AML-193 (cell line): ENCODE measurements at regions not wholly inside any gene's neighbourhood (a gene's known extent, or its start where the extent isn't known, plus 50 kb on each side); places are given as distances from the start of the nearest gene placed in this dataset.

Source experiments
- DNase-seq, 2 experiments: peaks; one replicate each; lab custom pipeline; 2025; lab: John Stamatoyannopoulos, UW

- DNase-seq = no peak
Measured at GRCh38 chr21:36532769-36533467, 53.0 kb upstream of the CLDN14 start.

GRCh38 chr21:36533468-36533848 lies 53.5 kb upstream of the CLDN14 start:
- DNase-seq = no peak

DNA sequence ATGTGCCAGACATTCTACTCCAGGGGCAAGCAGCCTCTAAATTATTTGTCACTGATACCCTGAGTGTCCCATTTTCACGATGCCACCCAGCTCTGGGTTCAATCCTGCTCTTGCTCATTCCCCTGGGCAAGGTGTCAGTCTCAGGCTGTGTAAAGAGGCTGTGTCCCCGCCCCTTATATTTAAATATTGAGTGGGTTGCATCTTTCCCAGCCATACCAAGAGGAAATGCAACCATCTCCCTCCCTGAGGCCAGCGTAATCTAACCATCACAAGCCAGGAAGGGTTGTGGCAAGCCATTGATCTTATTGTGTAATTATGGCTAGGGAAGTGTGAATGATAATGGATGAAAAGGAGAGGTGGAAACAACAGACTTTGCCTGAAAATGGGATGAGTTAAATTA lies 54.7 kb upstream of the CLDN14 start:
- DNase-seq = no peak

GRCh38 chr21:36535618-36536241 lies 55.8 kb upstream of the CLDN14 start:
- no peak for DNase-seq

GRCh38 chr21:36538761-36539160 lies 58.8 kb upstream of the CLDN14 start:
- no peak for DNase-seq

DNA sequence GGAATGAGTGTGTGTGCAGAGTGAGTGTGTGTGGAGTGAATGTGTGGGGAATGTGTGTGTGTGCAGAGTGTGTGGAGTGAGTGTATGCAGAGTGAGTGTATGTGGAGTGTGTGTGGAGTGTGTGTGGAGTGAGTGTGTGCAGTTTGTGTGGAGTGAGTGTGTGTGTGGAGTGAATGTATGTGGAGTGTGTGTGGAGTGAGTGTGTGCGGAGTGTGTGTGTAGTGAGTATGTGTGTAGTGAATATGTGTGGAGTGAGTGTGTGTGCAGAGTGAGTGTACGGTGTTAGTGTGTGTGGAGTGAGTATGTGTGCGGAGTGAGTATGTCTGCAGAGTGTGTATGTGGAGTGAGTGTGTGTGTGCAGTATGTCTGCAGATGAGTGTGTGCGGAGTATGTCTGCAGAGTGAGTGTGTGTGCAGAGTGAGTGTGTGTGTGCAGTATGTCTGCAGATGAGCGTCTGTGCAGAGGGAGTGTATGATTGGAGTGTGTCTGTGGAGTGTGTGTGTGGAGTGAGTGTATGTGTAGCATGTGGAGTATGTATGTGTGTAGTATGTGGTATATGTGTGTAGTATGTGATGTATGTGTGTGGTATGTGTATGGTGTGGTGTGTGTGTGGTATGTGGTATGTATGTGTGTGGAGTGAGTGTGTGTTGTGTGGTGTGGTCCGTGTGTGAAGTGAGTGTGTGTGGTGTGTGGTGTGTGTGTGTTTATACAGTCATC lies 59.7 kb upstream of the CLDN14 start:
- DNase-seq = no peak

- no peak for DNase-seq
Measured at GRCh38 chr21:36540700-36541099, 60.8 kb upstream of the CLDN14 start.

GRCh38 chr21:36541721-36542139 lies 61.8 kb upstream of the CLDN14 start:
- no peak for DNase-seq

DNA sequence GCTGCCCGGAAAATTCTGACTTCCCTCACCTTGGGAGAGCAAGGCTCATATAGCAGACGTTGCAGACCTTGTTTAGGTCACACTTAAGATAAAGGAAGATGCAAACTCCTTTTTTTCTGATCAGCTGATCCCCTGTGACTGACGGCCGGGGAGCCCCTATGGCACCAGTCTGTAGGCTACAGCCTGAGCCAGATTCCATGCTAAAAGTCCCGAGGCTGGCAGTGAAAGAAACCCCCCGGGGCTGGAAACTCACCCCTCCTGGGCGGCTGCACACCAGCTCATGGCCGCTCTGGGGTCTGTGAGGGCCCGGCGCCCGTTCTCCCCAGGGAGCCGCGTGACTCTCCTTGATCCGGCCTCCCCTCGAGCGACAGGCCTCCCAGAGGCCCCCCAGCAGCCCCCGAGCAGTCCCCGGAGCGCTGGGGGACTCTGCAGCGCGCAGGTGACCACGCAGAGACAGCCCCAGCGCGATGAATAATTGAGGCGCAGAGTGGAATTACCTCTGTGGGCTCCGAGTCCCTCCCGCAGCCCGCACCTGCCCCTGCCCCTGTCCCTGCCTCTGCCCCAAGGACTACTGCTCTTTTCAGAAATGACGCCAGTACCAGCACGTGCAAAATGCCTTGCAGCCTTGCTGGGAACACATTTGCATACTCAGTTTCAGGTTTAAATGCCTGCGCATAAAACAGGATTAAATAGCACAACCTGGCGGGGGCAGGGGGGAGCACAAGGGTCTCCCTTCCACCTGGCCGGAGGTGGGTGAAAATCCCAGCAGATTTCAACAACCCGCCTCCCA lies 62.6 kb upstream of the CLDN14 start:
- no peak for DNase-seq

DNA sequence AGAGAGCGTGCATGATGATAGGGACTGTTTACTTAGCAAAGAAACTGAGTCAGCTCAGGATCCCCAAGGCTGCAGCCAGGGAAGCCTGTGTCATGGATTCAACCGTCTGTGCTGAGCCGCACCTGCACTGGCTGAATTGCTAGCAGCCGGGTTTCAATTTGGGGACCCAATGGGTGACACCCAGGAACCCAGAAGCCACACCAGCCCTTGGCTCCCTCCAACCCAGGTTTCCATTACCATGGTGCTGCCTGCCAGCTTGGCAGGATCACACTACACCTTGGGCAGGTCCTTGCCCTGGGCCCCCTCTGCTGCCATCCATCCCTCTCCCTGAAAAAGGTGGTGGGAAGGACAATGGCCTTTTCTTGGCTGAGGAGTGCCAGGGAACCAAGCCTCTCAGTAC lies 64.0 kb upstream of the CLDN14 start:
- no peak for DNase-seq

GRCh38 chr21:36544545-36544944 lies 64.6 kb upstream of the CLDN14 start:
- DNase-seq = no peak

DNA sequence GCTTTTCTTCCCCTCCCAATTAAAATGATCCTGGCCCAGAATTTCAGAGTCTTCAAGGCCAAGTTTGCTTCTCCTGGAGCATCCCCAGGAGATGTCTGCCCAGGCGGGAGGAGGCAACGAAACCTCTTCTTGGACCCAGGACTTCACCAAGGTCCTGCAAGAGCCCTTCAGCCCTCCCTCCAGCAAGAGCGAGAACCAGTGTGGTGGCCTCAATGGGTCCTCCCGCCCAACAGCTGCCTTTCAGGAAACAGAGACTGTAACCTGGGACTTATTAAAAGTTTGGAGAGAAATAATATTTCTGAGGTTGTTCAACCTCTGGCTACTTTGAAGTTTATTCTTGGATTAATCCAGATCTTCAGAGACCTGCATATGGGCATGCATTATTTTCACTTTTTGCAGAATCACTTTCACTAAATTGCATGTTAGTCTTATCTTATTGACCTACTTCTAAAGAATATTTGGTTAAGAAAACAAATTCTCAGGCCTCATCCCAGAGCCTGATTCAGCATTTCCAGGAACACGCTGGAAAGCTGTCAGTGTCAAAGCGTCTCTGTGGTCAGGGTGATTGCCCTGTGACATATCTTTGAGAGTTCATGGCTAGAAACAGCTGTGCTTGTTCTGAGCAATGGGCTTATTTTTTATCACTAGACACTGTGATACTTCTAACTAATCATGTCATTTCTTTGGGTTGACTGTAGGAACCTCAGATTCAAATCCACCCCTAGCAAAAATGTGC lies 66.0 kb upstream of the CLDN14 start:
- DNase-seq = no peak

GRCh38 chr21:36547464-36547863 lies 67.5 kb upstream of the CLDN14 start:
- no peak for DNase-seq

- no peak for DNase-seq
Measured at GRCh38 chr21:36548866-36549265, 68.9 kb upstream of the CLDN14 start.

GRCh38 chr21:36549470-36549869 lies 69.5 kb upstream of the CLDN14 start:
- DNase-seq = no peak

- DNase-seq = no peak
Measured at GRCh38 chr21:36550761-36551160, 70.8 kb upstream of the CLDN14 start.

- no peak for DNase-seq
Measured at GRCh38 chr21:36551321-36551720, 71.4 kb upstream of the CLDN14 start.

- no peak for DNase-seq
Measured at GRCh38 chr21:36551731-36552433, 72.0 kb upstream of the CLDN14 start.

GRCh38 chr21:36552434-36552785 lies 72.5 kb upstream of the CLDN14 start:
- no peak for DNase-seq

GRCh38 chr21:36553406-36553805 lies 73.5 kb upstream of the CLDN14 start:
- DNase-seq = no peak

DNA sequence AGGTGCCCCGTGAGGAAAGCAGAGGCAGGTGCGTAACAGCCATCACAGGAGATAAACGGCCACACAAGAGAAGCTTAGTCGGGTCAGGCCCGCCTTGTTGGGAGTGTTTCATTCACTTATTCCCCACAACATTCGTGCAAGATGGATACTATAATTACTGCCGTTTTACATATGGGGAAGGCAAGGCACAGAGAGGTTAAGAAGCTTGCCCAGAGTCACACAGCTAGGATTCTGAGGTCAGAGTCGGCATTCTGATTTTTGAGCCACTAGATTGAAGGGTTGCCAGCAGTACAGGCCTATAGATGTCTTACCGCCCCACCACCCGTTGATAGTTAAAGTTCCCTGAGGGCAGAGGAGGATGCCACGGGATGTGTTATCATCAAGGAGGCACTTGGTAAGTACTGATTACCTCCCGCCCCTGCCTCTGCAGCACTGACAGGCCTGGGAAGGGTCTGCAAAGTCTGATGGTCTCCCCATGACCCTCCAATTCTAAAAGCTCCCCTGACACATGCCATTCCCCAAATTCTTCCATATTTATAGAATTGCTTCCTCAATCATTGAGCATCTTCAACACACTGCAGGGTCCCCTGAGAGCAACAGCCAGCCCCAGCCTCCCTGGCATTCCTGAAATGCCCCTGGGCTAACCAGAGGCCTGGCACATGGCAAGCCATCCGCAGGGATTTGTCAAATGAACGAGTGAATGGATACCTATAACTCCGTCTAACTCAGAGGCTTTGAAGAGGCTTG lies 74.7 kb upstream of the CLDN14 start:
- no peak for DNase-seq
